ENCODE measurements at regions not wholly inside any gene's neighbourhood (a gene's known extent, or its start where the extent isn't known, plus 50 kb on each side); places are given as distances from the start of the nearest gene placed in this dataset.
"Not testable (repeated sequence)": the region's sequence is repeated elsewhere in the genome, so short reads cannot be mapped to it uniquely, and the experiment has no call there.

GRCh38 chr2:145753041-145753608 lies 1233.2 kb upstream of the ZEB2 start:
- no peak for DNase-seq

- DNase-seq, result peak; percentile 63 to 71
Observed at GRCh38 chr2:145752091-145752806, 1232.3 kb upstream of the ZEB2 start.

- DNase-seq, result peak; percentile 83 to 87
Observed at GRCh38 chr2:145751629-145752028, 1231.7 kb upstream of the ZEB2 start.

GRCh38 chr2:145751155-145751554 lies 1231.2 kb upstream of the ZEB2 start:
- DNase-seq, result no peak

- DNase-seq, result peak; percentile 64 to 76
Observed at GRCh38 chr2:145750612-145751011, 1230.7 kb upstream of the ZEB2 start.

GRCh38 chr2:145750144-145750543 lies 1230.2 kb upstream of the ZEB2 start:
- DNase-seq, result no peak

- no peak for DNase-seq
Observed at GRCh38 chr2:145749556-145749955, 1229.6 kb upstream of the ZEB2 start.

- no peak for DNase-seq
Observed at GRCh38 chr2:145748927-145749326, 1229.0 kb upstream of the ZEB2 start.

GRCh38 chr2:145747715-145748114 lies 1227.8 kb upstream of the ZEB2 start:
- DNase-seq, result no peak

- not testable (repeated sequence) for DNase-seq
Observed at GRCh38 chr2:145745387-145745721, 1225.4 kb upstream of the ZEB2 start.

GRCh38 chr2:145744541-145745386 lies 1224.8 kb upstream of the ZEB2 start:
- peak in 1 of 2 donors; percentile 34 for DNase-seq

GRCh38 chr2:145743011-145743410 lies 1223.1 kb upstream of the ZEB2 start:
- DNase-seq, result peak; percentile 66 to 75

- DNase-seq, result peak; percentile 46 to 58
Observed at GRCh38 chr2:145741636-145742035, 1221.7 kb upstream of the ZEB2 start.

- DNase-seq, result no peak
Observed at GRCh38 chr2:145741181-145741580, 1221.3 kb upstream of the ZEB2 start.

GRCh38 chr2:145740302-145740701 lies 1220.4 kb upstream of the ZEB2 start:
- peak; percentile 28 to 44 for DNase-seq

- no peak for DNase-seq
Observed at GRCh38 chr2:145739681-145740080, 1219.8 kb upstream of the ZEB2 start.

- no peak for DNase-seq
Observed at GRCh38 chr2:145736871-145737270, 1217.0 kb upstream of the ZEB2 start.

- DNase-seq, result no peak
Observed at GRCh38 chr2:145731467-145731866, 1211.5 kb upstream of the ZEB2 start.

- DNase-seq, result no peak
Observed at GRCh38 chr2:145729993-145730770, 1210.3 kb upstream of the ZEB2 start.

GRCh38 chr2:145729481-145729880 lies 1209.6 kb upstream of the ZEB2 start:
- DNase-seq, result no peak

- DNase-seq, result no peak
Observed at GRCh38 chr2:145728511-145728910, 1208.6 kb upstream of the ZEB2 start.

- DNase-seq, result no peak
Observed at GRCh38 chr2:145725876-145726275, 1206.0 kb upstream of the ZEB2 start.

- DNase-seq, result no peak
Observed at GRCh38 chr2:145724311-145724898, 1204.5 kb upstream of the ZEB2 start.
